ENCODE measurements at regions not wholly inside any gene's neighbourhood (a gene's known extent, or its start where the extent isn't known, plus 50 kb on each side); places are given as distances from the start of the nearest gene placed in this dataset.

GRCh38 chr15:85988741-85989140, 90.9 kb upstream of the AGBL1 start:
- TF ChIP-seq, protein P1, sequence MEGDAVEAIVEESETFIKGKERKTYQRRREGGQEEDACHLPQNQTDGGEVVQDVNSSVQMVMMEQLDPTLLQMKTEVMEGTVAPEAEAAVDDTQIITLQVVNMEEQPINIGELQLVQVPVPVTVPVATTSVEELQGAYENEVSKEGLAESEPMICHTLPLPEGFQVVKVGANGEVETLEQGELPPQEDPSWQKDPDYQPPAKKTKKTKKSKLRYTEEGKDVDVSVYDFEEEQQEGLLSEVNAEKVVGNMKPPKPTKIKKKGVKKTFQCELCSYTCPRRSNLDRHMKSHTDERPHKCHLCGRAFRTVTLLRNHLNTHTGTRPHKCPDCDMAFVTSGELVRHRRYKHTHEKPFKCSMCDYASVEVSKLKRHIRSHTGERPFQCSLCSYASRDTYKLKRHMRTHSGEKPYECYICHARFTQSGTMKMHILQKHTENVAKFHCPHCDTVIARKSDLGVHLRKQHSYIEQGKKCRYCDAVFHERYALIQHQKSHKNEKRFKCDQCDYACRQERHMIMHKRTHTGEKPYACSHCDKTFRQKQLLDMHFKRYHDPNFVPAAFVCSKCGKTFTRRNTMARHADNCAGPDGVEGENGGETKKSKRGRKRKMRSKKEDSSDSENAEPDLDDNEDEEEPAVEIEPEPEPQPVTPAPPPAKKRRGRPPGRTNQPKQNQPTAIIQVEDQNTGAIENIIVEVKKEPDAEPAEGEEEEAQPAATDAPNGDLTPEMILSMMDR (conservative IDR thresholded peaks at IDR 0.05; ENCODE audit: low read length) = no peak
- no peak for TF ChIP-seq EZH2phosphoT487 (IDR thresholded peaks at IDR 0.05; ENCODE audit: borderline replicate concordance)

Data from Loucy (cell line).